ENCODE measurements at regions not wholly inside any gene's neighbourhood (a gene's known extent, or its start where the extent isn't known, plus 50 kb on each side); places are given as distances from the start of the nearest gene placed in this dataset.

DNA sequence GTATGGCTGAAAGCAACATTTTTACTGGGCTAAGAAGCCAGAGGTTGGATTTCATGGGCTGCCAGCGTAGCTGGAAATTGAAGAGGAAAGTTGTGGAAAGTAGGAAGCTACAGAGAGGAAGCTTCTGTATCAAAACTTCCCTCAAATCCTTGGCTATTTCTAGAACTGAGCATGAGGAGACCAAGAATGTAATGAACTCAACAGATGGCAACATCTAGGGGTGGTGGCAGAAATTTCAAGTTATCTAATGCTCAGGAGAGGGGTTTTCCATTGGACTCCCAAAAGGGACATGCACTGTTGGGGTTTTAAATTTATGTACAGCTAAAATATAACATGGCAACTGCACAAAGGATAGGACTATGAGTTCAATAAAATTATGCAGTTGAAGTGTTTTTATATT is 151.3 kb downstream of the DHRS2 start:
- Histone ChIP-seq H3K27ac (ENCODE audit: extremely low read depth, low read depth, low read length) (no peak overlapping the region), H3K9me3 (ENCODE audit: control insufficient read depth, insufficient read depth, low read depth, low read length) (no peaks in the 10 kb centered on the region), H3K4me1 (ENCODE audit: control insufficient read depth, insufficient read depth, low read length) (no peaks in the 10 kb centered on the region), H3K4me3 (ENCODE audit: low read depth, low read length) (no peak overlapping the region), H3K36me3 (ENCODE audit: control insufficient read depth in 2 of 2, insufficient read depth in 1 of 2, low read length in 2 of 2) (no peaks in the 10 kb centered on the region)
- ChIA-PET POLR2A (no interaction called here), CTCF (interaction anchor here (1.1 kb wide), 1 partner anchor 145 kb away, joined by 4 read pairs; no protein-coding TSS in a partner anchor)
- TF ChIP-seq ZNF654 (tag by site-specific recombination; IDR thresholded peaks at IDR 0.05; ENCODE audit: low read depth) = no peak
- no peak for TF ChIP-seq SP2 (tag by site-specific recombination; IDR thresholded peaks at IDR 0.05)
- TF ChIP-seq ZNF544 (tag by site-specific recombination; IDR thresholded peaks at IDR 0.05) = no peak
- no peak for TF ChIP-seq BCL11A (tag by site-specific recombination; IDR thresholded peaks at IDR 0.05; ENCODE audit: low read depth)
- TF ChIP-seq, protein P1, sequence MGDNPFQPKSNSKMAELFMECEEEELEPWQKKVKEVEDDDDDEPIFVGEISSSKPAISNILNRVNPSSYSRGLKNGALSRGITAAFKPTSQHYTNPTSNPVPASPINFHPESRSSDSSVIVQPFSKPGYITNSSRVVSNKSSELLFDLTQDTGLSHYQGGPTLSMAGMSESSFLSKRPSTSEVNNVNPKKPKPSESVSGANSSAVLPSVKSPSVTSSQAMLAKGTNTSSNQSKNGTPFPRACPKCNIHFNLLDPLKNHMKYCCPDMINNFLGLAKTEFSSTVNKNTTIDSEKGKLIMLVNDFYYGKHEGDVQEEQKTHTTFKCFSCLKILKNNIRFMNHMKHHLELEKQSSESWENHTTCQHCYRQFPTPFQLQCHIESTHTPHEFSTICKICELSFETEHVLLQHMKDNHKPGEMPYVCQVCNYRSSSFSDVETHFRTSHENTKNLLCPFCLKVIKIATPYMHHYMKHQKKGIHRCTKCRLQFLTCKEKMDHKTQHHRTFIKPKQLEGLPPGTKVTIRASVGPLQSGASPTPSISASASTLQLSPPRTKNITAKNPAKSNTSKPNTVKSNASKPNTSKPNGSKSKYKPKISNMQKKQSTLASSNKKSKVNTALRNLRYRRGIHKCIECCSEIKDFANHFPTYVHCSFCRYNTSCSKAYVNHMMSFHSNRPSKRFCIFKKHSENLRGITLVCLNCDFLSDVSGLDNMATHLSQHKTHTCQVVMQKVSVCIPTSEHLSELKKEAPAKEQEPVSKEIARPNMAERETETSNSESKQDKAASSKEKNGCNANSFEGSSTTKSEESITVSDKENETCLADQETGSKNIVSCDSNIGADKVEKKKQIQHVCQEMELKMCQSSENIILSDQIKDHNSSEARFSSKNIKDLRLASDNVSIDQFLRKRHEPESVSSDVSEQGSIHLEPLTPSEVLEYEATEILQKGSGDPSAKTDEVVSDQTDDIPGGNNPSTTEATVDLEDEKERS (tag by site-specific recombination; IDR thresholded peaks at IDR 0.05) = no peak
- TF ChIP-seq ZNF10 (tag by site-specific recombination; IDR thresholded peaks at IDR 0.05) = no peak
- TF ChIP-seq ZNF354C (tag by site-specific recombination; IDR thresholded peaks at IDR 0.05; ENCODE audit: borderline replicate concordance, low read depth) = no peak

DNA sequence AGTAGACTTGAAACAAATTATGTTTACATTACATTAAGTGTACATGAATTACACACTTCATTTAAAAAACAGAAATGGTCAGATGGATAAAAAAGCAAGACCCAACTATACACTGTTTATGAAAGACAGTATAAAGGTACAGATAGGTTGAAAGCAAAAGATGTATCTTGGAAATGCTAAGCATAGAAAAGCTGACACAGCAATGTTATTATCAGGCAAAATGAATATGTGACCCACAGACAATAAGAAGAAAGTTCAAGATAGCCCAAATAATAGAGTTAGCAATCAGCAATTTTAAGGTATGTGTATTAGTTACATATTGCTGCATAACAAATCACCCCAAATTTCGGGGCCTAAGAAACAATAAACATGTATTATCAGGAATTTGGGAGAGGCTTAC is 153.5 kb downstream of the DHRS2 start:
- Histone ChIP-seq H3K36me3 (ENCODE audit: control insufficient read depth in 2 of 2, insufficient read depth in 1 of 2, low read length in 2 of 2) (no peaks in the 10 kb centered on the region), H3K27ac (ENCODE audit: extremely low read depth, low read depth, low read length) (no peak overlapping the region), H3K4me3 (ENCODE audit: low read depth, low read length) (no peak overlapping the region), H3K4me1 (ENCODE audit: control insufficient read depth, insufficient read depth, low read length) (no peaks in the 10 kb centered on the region), H3K9me3 (ENCODE audit: control insufficient read depth, insufficient read depth, low read depth, low read length) (no peaks in the 10 kb centered on the region)
- TF ChIP-seq ZNF510 (tag by site-specific recombination; IDR thresholded peaks at IDR 0.05; ENCODE audit: insufficient replicate concordance) (no peak), ZNF394 (tag by site-specific recombination; IDR thresholded peaks at IDR 0.05; ENCODE audit: borderline replicate concordance) (no peak), ZNF571 (tag by site-specific recombination; IDR thresholded peaks at IDR 0.05) (no peak), SETDB1 (IDR thresholded peaks at IDR 0.05; ENCODE audit: insufficient read length, low read length) (no peak), ZNF785 (tag by site-specific recombination; IDR thresholded peaks at IDR 0.05) (no peak), ZNF155 (tag by site-specific recombination; IDR thresholded peaks at IDR 0.05) (no peak), ZNF670 (tag by site-specific recombination; IDR thresholded peaks at IDR 0.05; ENCODE audit: low read depth) (no peak)
- POLR2A ChIA-PET = no interaction called here
- CTCF ChIA-PET = no interaction called here

DNA sequence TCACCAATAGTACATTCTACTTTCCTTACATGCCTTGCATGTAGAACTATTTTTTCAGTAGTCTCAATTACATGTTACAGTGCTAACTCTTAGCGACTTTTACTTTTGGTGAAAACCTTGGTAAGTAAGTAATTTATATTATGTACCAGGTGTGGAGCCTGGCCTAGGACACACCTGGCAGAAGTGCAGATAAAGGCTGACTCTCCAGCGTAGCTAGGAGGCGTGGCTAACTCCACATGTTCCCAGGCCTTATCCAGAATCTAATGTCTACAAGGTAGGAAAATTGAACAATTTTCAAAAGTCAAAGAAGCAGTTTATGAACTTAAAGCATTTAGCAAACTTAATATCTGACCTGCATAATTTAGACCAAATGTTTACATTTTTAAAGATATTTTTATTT is 157.4 kb downstream of the DHRS2 start:
- no peak overlapping the region for H3K4me3 ChIP-seq (ENCODE audit: low read depth, low read length)
- H3K4me1 ChIP-seq (ENCODE audit: control insufficient read depth, insufficient read depth, low read length) = no peaks in the 10 kb centered on the region
- ChIA-PET CTCF (no interaction called here), POLR2A (no interaction called here)
- no peaks in the 10 kb centered on the region for H3K36me3 ChIP-seq (ENCODE audit: control insufficient read depth in 2 of 2, insufficient read depth in 1 of 2, low read length in 2 of 2)
- no peak overlapping the region for H3K27ac ChIP-seq (ENCODE audit: extremely low read depth, low read depth, low read length)
- TF ChIP-seq ZNF10 (tag by site-specific recombination; IDR thresholded peaks at IDR 0.05) (no peak), SP3 (tag by site-specific recombination; IDR thresholded peaks at IDR 0.05) (no peak), KLF10 (tag by site-specific recombination; IDR thresholded peaks at IDR 0.05) (no peak), ZNF791 (tag by site-specific recombination; IDR thresholded peaks at IDR 0.05) (no peak), ZXDB (tag by site-specific recombination; IDR thresholded peaks at IDR 0.05) (no peak), ZNF549 (tag by site-specific recombination; IDR thresholded peaks at IDR 0.05) (no peak), ZEB2 (tag by site-specific recombination; IDR thresholded peaks at IDR 0.05) (no peak), ZNF548 (tag by site-specific recombination; IDR thresholded peaks at IDR 0.05) (no peak), ZNF610 (tag by site-specific recombination; IDR thresholded peaks at IDR 0.05; ENCODE audit: borderline replicate concordance) (no peak), ZNF670 (tag by site-specific recombination; IDR thresholded peaks at IDR 0.05; ENCODE audit: low read depth) (no peak)
- TF ChIP-seq, protein P2, sequence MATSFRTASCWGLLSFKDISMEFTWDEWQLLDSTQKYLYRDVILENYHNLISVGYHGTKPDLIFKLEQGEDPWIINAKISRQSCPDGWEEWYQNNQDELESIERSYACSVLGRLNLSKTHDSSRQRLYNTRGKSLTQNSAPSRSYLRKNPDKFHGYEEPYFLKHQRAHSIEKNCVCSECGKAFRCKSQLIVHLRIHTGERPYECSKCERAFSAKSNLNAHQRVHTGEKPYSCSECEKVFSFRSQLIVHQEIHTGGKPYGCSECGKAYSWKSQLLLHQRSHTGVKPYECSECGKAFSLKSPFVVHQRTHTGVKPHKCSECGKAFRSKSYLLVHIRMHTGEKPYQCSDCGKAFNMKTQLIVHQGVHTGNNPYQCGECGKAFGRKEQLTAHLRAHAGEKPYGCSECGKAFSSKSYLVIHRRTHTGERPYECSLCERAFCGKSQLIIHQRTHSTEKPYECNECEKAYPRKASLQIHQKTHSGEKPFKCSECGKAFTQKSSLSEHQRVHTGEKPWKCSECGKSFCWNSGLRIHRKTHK (tag by site-specific recombination; IDR thresholded peaks at IDR 0.05) = no peak
- TF ChIP-seq, protein P3, sequence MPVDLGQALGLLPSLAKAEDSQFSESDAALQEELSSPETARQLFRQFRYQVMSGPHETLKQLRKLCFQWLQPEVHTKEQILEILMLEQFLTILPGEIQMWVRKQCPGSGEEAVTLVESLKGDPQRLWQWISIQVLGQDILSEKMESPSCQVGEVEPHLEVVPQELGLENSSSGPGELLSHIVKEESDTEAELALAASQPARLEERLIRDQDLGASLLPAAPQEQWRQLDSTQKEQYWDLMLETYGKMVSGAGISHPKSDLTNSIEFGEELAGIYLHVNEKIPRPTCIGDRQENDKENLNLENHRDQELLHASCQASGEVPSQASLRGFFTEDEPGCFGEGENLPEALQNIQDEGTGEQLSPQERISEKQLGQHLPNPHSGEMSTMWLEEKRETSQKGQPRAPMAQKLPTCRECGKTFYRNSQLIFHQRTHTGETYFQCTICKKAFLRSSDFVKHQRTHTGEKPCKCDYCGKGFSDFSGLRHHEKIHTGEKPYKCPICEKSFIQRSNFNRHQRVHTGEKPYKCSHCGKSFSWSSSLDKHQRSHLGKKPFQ (tag by site-specific recombination; IDR thresholded peaks at IDR 0.05) = no peak
- TF ChIP-seq, protein P4, sequence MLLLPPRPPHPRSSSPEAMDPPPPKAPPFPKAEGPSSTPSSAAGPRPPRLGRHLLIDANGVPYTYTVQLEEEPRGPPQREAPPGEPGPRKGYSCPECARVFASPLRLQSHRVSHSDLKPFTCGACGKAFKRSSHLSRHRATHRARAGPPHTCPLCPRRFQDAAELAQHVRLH (tag by site-specific recombination; IDR thresholded peaks at IDR 0.05) = no peak
- H3K9me3 ChIP-seq (ENCODE audit: control insufficient read depth, insufficient read depth, low read depth, low read length) = no peaks in the 10 kb centered on the region
